GM23248 (cell line): ENCODE measurements at regions not wholly inside any gene's neighbourhood (a gene's known extent, or its start where the extent isn't known, plus 50 kb on each side); places are given as distances from the start of the nearest gene placed in this dataset.

Experiments used
- DNase-seq: peaks from one replicate; pipeline ENCODE4 v3.0.0-alpha.2; 2015
- H2AFZ ChIP-seq: fragments of 200-600 bp; sonication (generic); 2 replicates; pipeline ENCODE4 v1.6.1; 2016; ENCODE audit warnings: antibody characterized with exemption
- H3F3A ChIP-seq: fragments of 200-600 bp; sonication (generic); 2 replicates; pipeline ENCODE4 v1.6.1; 2016; ENCODE audit warnings: mild to moderate bottlenecking, antibody characterized with exemption, mixed run types; ENCODE audit not compliant: insufficient read depth
- H3K27ac ChIP-seq: fragments of 200-600 bp; sonication (generic); 2 replicates; pipeline ENCODE4 v1.5.1; 2016; ENCODE audit warnings: mild to moderate bottlenecking
- H3K27me3 ChIP-seq: fragments of 200-600 bp; sonication (generic); replicated peaks from 2 replicates; pipeline ENCODE4 v1.6.1; 2016; ENCODE audit warnings: mild to moderate bottlenecking; ENCODE audit not compliant: insufficient read depth
- H3K36me3 ChIP-seq: fragments of 200-600 bp; sonication (generic); 2 replicates; pipeline ENCODE4 v1.6.1; 2016; ENCODE audit warnings: low read depth, mild to moderate bottlenecking
- H3K4me1 ChIP-seq: fragments of 200-600 bp; sonication (generic); 2 replicates; pipeline ENCODE4 v1.6.1; 2016; ENCODE audit warnings: mild to moderate bottlenecking; ENCODE audit not compliant: insufficient read depth
- H3K4me2 ChIP-seq: fragments of 200-600 bp; sonication (generic); one replicate; pipeline ENCODE4 v1.6.1; 2016; ENCODE audit warnings: mild to moderate bottlenecking; ENCODE audit not compliant: unreplicated experiment
- H3K4me3 ChIP-seq: fragments of 200-600 bp; sonication (generic); 2 replicates; pipeline ENCODE4 v1.5.1; 2016; ENCODE audit warnings: mild to moderate bottlenecking
- H3K79me2 ChIP-seq: fragments of 200-600 bp; sonication (generic); 2 replicates; pipeline ENCODE4 v1.6.1; 2016; ENCODE audit warnings: mild to moderate bottlenecking; ENCODE audit not compliant: insufficient read depth
- H3K9ac ChIP-seq: fragments of 200-600 bp; sonication (generic); 2 replicates; pipeline ENCODE4 v1.6.1; 2016; ENCODE audit warnings: mild to moderate bottlenecking
- H3K9me2 ChIP-seq: fragments of 200-600 bp; sonication (generic); 2 replicates; pipeline ENCODE4 v1.6.1; 2016; ENCODE audit warnings: mixed run types, mild to moderate bottlenecking, moderate library complexity; ENCODE audit not compliant: insufficient read depth
- H3K9me3 ChIP-seq: fragments of 200-600 bp; sonication (generic); one replicate; pipeline ENCODE4 v1.6.1; 2017; ENCODE audit warnings: low read depth
- H4K20me1 ChIP-seq: fragments of 200-600 bp; sonication (generic); 2 replicates; pipeline ENCODE4 v1.6.0; 2016; ENCODE audit not compliant: insufficient read depth
- EZH2 ChIP-seq: fragments of 200-600 bp; sonication (generic); IDR thresholded peaks from 2 replicates; pipeline ENCODE4 v1.6.1; 2018; ENCODE audit warnings: antibody characterized with exemption, mild to moderate bottlenecking; ENCODE audit not compliant: insufficient read depth, poor library complexity, severe bottlenecking
- EZH2phosphoT487 ChIP-seq: fragments of 200-600 bp; sonication (generic); IDR thresholded peaks from 2 replicates; pipeline ENCODE4 v1.6.1; 2018; ENCODE audit warnings: antibody characterized with exemption, moderate library complexity, mild to moderate bottlenecking, low read depth; ENCODE audit not compliant: insufficient read depth
- WGBS, 2 experiments: methylation state at CpG; one replicate each; pipeline ENCODE4 v1.1.6; 2015 to 2017; ENCODE audit warnings: low lambda C conversion rate in 2 of 2, low coverage in 1 of 2; ENCODE audit errors: missing lambda C conversion rate in 2 of 2; 5-methylcytosine and 5-hydroxymethylcytosine counted together
- in situ Hi-C: fragments of 300-500 bp; cut with MboI; formaldehyde crosslinking; loops from 2 replicates; pipeline ENCODE4 v1.15.0; 2020

DNA sequence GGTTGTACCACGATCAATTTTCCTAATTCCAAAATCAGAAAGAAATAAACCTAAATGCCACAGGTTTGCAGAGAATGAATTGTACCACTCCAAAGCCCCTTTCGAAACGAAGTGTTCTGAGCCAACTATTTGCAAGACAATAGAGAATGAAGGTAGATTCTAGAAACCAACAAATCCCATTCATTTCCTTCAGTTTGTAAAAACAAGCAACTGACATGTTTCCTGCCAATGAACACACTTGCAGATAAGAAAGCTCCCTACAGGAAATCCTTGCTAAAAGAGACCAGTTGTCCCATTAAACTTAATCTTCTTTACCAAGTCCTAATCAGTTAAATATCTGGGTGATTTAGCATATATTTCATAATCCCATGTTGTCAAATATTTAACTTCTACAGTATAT is 198.4 kb upstream of the FOXN3 start:
- no peaks in the 10 kb centered on the region for H3K9me3 ChIP-seq
- H3K27ac ChIP-seq, result no peak overlapping the region
- H3K4me3 ChIP-seq, result no peak overlapping the region
- H3K79me2 ChIP-seq, result peaks cover 63% of the 10 kb centered on the region
- WGBS, 2 experiments, result 77 to 87% methylated on average over 3 of the region's 3 CpGs
- H3K4me1 ChIP-seq, result peaks cover 13% of the 10 kb centered on the region
- H3K9ac ChIP-seq, result no peak overlapping the region
- H2AFZ ChIP-seq, result no peak overlapping the region
- no peak for DNase-seq
- H3K4me2 ChIP-seq, result no peak overlapping the region
- in situ Hi-C loops, result no loop called here
- H3K9me2 ChIP-seq, result no peaks in the 10 kb centered on the region
- H3K36me3 ChIP-seq, result no peaks in the 10 kb centered on the region
- H3K27me3 ChIP-seq, result no peaks in the 10 kb centered on the region
- TF ChIP-seq EZH2 (no peak), EZH2phosphoT487 (no peak)
- no peaks in the 10 kb centered on the region for H4K20me1 ChIP-seq
- peaks cover 13% of the 10 kb centered on the region; the same call in 1 of the 2 replicates for H3F3A ChIP-seq

DNA sequence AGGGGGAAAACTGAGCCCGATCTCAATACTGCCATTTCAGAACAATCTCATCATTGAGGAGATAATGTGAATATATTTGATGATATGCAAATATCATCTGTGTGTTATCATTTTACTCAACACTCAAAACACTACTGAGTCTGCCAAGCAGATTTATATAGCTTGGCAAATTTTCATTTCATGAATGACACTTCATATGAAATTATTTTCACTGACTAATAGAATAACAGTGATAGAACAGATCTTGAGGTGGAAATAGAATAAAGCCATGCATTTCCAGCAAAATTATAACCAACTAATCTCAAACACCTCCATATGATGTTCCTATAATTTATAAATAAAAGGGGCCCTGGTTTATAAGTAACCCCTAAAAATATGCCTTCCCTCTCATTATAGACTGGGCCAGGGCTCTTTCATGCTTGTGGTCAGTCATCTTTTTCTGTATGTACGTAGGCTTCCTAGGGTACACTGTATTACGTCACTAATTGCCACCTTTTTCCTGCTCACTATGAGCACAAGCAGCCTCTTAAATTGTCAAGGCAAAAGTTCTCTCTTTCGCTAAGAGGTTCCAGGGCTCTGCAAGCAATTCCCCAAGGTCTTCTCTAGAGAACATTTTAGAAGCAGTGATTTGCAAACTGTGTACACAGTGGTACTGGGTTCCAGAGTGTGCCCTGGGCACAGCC is 197.1 kb upstream of the FOXN3 start:
- no peaks in the 10 kb centered on the region for H3K9me3 ChIP-seq
- H3K36me3 ChIP-seq, result no peaks in the 10 kb centered on the region
- H3K9me2 ChIP-seq, result no peaks in the 10 kb centered on the region
- peaks cover 76% of the 10 kb centered on the region for H3K79me2 ChIP-seq
- no peak overlapping the region for H2AFZ ChIP-seq
- TF ChIP-seq EZH2phosphoT487, result no peak
- no peak for TF ChIP-seq EZH2
- peaks cover 13% of the 10 kb centered on the region for H3K4me1 ChIP-seq
- no peak for DNase-seq
- no peak overlapping the region for H3K27ac ChIP-seq
- WGBS, 2 experiments, result 90 to 94% methylated on average over 4 of the region's 4 CpGs
- in situ Hi-C loops, result no loop called here
- no peak overlapping the region for H3K4me2 ChIP-seq
- H3F3A ChIP-seq, result peaks cover 13% of the 10 kb centered on the region; the same call in 1 of the 2 replicates
- H3K4me3 ChIP-seq, result no peak overlapping the region
- H3K27me3 ChIP-seq, result no peaks in the 10 kb centered on the region
- no peaks in the 10 kb centered on the region for H4K20me1 ChIP-seq
- no peak overlapping the region for H3K9ac ChIP-seq

DNA sequence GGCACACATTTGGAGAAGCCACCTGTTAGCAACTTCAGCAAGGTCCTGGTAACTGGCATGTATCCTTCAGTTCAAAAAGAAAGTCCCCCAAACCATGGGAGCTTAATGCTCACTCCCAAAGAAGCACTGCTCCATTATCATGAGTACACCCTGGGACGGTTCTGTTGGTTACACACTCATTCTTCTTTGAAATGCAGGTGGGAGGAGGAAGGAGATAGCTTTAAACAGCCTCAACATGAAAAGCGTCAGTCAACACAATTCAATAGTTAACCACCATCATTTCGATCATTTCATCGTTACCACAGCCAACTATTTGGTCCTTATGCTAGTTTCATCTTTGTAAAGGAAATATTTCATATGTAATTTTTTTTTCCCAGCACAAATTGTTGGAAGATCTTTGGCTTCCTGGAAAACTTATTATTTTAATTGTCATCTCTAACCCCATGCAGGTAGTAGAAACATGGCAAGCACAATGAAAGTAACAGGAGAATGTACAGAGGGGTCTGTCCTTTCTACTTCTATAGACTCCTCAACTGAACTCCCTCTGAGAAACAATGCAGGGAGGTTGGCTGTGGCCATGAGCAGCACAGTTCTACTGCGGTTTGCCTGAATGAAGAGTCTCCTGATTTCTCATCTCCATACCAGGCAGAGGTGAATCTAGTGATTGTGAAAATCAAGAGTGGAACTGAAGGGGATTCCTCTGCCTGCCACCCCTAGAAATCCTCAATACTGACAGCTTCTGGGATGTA is 196.4 kb upstream of the FOXN3 start:
- peaks cover 13% of the 10 kb centered on the region; the same call in 1 of the 2 replicates for H3F3A ChIP-seq
- H3K4me1 ChIP-seq, result peaks cover 13% of the 10 kb centered on the region
- no peak overlapping the region for H3K27ac ChIP-seq
- H3K4me3 ChIP-seq, result no peak overlapping the region
- peaks cover 81% of the 10 kb centered on the region for H3K79me2 ChIP-seq
- H3K9ac ChIP-seq, result no peak overlapping the region
- H3K4me2 ChIP-seq, result no peak overlapping the region
- H4K20me1 ChIP-seq, result no peaks in the 10 kb centered on the region
- in situ Hi-C loops, result no loop called here
- H3K9me3 ChIP-seq, result no peaks in the 10 kb centered on the region
- no peaks in the 10 kb centered on the region for H3K36me3 ChIP-seq
- H3K9me2 ChIP-seq, result no peaks in the 10 kb centered on the region
- WGBS, 2 experiments, result 93 to 94% methylated on average over 5 of the region's 5 CpGs
- DNase-seq, result no peak
- TF ChIP-seq EZH2phosphoT487 (no peak), EZH2 (no peak)
- no peaks in the 10 kb centered on the region for H3K27me3 ChIP-seq
- no peak overlapping the region for H2AFZ ChIP-seq

DNA sequence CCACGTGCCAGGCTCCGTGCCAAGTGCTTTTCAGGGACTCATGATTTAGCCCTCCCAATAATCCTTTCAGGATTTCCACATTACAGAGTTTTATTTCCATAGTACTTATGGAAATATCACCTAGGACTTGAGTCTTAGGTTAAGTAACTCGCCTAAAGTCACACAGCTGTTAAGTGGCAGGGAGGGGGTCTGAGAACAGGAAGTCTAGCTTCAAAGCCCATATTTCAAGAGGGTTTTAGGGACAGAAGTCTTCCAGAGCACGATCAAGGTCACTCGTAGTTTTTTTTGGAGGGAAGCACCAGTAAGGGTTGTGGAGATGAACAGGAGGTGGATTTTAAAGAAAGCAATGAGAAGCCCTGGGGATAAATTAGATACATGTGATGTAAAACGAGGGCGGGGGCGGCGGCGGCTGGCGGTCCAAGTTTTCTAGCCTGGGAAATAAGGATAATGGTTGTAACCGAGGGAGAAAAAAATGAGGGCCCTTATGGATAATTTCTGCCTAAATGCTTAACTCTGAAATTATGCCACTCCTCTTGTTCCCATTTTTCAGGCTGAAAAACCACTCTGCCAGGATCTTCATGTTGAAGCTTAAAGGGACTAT is 192.6 kb upstream of the FOXN3 start:
- 90 to 91% methylated on average over 12 of the region's 12 CpGs for WGBS, 2 experiments
- no peak overlapping the region for H3K4me3 ChIP-seq
- in situ Hi-C loops, result no loop called here
- H3F3A ChIP-seq, result no peaks in the 10 kb centered on the region
- DNase-seq, result no peak
- H3K36me3 ChIP-seq, result no peaks in the 10 kb centered on the region
- H3K9me2 ChIP-seq, result no peaks in the 10 kb centered on the region
- no peaks in the 10 kb centered on the region for H3K27me3 ChIP-seq
- no peaks in the 10 kb centered on the region for H3K9me3 ChIP-seq
- no peaks in the 10 kb centered on the region for H4K20me1 ChIP-seq
- H3K4me2 ChIP-seq, result no peak overlapping the region
- no peaks in the 10 kb centered on the region; the same call in 1 of the 2 replicates for H3K4me1 ChIP-seq
- no peak overlapping the region for H3K27ac ChIP-seq
- no peak overlapping the region for H3K9ac ChIP-seq
- H2AFZ ChIP-seq, result no peak overlapping the region
- TF ChIP-seq EZH2phosphoT487 (no peak), EZH2 (no peak)
- H3K79me2 ChIP-seq, result peaks cover 82% of the 10 kb centered on the region
